HepG2 (cell line): ENCODE measurements at regions not wholly inside any gene's neighbourhood (a gene's known extent, or its start where the extent isn't known, plus 50 kb on each side); places are given as distances from the start of the nearest gene placed in this dataset.

ENCODE experiments used
- AKAP8 ChIP-seq: sonication (generic); formaldehyde crosslinking; IDR thresholded peaks from 2 replicates; pipeline ENCODE4 v1.5.1; 2020; ENCODE audit warnings: mild to moderate bottlenecking, missing genetic modification reagents
- FOXP1 ChIP-seq, 2 experiments: fragments of 450-650 bp in 1 of 2; IDR thresholded peaks; 2 replicates each; pipeline ENCODE4 v1.6.1; 2017 to 2018; ENCODE audit warnings: antibody characterized with exemption in 1 of 2
- MXD4 ChIP-seq: IDR thresholded peaks from 2 replicates; pipeline ENCODE4 v1.6.1; 2016; ENCODE audit warnings: mild to moderate bottlenecking, missing biosample characterization, missing genetic modification reagents
- POLR2A ChIP-seq, 2 experiments: IDR thresholded peaks; 2 replicates each; pipeline ENCODE4 v1.6.1; 2011; ENCODE audit warnings: low read depth in 2 of 2, low read length in 2 of 2, mild to moderate bottlenecking in 1 of 2, moderate library complexity in 1 of 2; ENCODE audit not compliant: insufficient read depth in 1 of 2
- ZNF710 ChIP-seq: sonication (generic); formaldehyde crosslinking; IDR thresholded peaks from 2 replicates; pipeline ENCODE4 v1.5.0; 2020; ENCODE audit warnings: mild to moderate bottlenecking, missing genetic modification reagents, borderline replicate concordance
- TF ChIP-seq, protein P1 (sequence below): sonication (generic); formaldehyde crosslinking; IDR thresholded peaks from 2 replicates; pipeline ENCODE4 v1.5.0; 2020; ENCODE audit warnings: mild to moderate bottlenecking, missing genetic modification reagents, moderate library complexity
- TF ChIP-seq, protein P2 (sequence below): sonication (generic); formaldehyde crosslinking; IDR thresholded peaks from 2 replicates; pipeline ENCODE4 v1.5.1; 2020; ENCODE audit warnings: mild to moderate bottlenecking, missing genetic modification reagents, moderate library complexity
- TF ChIP-seq, protein P3 (sequence below): sonication (generic); formaldehyde crosslinking; IDR thresholded peaks from 2 replicates; pipeline ENCODE4 v1.9.0; 2022; ENCODE audit warnings: low read depth, missing genetic modification reagents
- TF ChIP-seq, protein P4 (sequence below), 2 experiments: IDR thresholded peaks; 2 replicates each; pipeline ENCODE4 v1.6.1; 2011 to 2012; ENCODE audit warnings: low read length in 2 of 2, borderline replicate concordance in 1 of 2, low read depth in 1 of 2, mild to moderate bottlenecking in 1 of 2, moderate library complexity in 1 of 2

DNA sequence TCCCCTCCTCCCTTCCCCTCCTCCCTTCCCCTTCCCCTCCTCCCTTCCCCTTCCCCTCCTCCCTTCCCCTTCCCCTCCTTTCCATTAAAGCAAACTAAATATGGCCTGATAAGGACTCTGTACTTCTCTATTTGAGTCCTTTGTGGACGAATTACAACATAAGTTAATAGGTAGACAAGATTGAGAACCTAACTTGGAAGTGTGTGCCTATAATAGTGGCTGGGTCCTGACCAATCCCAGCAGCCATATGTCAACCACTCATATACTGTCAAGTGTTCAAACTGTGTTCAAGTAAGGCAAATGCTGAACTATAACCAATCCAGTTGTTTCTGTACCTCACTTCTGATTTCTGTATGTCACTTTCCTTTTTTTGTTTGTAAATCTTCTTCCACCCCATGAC lies 97.1 kb upstream of the RBMS1 start:
- TF ChIP-seq POLR2A (IDR thresholded peaks at IDR 0.05; ENCODE audit: insufficient read depth in 1 of 2, low read depth in 2 of 2, low read length in 2 of 2) (no peak), AKAP8 (CRISPR knock-in tag) (no peak), FOXP1 (IDR thresholded peaks at IDR 0.05) (no peak), FOXP1 (CRISPR knock-in tag; IDR thresholded peaks at IDR 0.05) (no peak), ZNF710 (no peak), MXD4 (CRISPR knock-in tag) (no peak)
- TF ChIP-seq, protein P1, sequence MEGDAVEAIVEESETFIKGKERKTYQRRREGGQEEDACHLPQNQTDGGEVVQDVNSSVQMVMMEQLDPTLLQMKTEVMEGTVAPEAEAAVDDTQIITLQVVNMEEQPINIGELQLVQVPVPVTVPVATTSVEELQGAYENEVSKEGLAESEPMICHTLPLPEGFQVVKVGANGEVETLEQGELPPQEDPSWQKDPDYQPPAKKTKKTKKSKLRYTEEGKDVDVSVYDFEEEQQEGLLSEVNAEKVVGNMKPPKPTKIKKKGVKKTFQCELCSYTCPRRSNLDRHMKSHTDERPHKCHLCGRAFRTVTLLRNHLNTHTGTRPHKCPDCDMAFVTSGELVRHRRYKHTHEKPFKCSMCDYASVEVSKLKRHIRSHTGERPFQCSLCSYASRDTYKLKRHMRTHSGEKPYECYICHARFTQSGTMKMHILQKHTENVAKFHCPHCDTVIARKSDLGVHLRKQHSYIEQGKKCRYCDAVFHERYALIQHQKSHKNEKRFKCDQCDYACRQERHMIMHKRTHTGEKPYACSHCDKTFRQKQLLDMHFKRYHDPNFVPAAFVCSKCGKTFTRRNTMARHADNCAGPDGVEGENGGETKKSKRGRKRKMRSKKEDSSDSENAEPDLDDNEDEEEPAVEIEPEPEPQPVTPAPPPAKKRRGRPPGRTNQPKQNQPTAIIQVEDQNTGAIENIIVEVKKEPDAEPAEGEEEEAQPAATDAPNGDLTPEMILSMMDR (CRISPR knock-in tag), result no peak
- TF ChIP-seq, protein P2, sequence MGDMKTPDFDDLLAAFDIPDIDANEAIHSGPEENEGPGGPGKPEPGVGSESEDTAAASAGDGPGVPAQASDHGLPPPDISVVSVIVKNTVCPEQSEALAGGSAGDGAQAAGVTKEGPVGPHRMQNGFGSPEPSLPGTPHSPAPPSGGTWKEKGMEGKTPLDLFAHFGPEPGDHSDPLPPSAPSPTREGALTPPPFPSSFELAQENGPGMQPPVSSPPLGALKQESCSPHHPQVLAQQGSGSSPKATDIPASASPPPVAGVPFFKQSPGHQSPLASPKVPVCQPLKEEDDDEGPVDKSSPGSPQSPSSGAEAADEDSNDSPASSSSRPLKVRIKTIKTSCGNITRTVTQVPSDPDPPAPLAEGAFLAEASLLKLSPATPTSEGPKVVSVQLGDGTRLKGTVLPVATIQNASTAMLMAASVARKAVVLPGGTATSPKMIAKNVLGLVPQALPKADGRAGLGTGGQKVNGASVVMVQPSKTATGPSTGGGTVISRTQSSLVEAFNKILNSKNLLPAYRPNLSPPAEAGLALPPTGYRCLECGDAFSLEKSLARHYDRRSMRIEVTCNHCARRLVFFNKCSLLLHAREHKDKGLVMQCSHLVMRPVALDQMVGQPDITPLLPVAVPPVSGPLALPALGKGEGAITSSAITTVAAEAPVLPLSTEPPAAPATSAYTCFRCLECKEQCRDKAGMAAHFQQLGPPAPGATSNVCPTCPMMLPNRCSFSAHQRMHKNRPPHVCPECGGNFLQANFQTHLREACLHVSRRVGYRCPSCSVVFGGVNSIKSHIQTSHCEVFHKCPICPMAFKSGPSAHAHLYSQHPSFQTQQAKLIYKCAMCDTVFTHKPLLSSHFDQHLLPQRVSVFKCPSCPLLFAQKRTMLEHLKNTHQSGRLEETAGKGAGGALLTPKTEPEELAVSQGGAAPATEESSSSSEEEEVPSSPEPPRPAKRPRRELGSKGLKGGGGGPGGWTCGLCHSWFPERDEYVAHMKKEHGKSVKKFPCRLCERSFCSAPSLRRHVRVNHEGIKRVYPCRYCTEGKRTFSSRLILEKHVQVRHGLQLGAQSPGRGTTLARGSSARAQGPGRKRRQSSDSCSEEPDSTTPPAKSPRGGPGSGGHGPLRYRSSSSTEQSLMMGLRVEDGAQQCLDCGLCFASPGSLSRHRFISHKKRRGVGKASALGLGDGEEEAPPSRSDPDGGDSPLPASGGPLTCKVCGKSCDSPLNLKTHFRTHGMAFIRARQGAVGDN, result no peak
- TF ChIP-seq, protein P3, sequence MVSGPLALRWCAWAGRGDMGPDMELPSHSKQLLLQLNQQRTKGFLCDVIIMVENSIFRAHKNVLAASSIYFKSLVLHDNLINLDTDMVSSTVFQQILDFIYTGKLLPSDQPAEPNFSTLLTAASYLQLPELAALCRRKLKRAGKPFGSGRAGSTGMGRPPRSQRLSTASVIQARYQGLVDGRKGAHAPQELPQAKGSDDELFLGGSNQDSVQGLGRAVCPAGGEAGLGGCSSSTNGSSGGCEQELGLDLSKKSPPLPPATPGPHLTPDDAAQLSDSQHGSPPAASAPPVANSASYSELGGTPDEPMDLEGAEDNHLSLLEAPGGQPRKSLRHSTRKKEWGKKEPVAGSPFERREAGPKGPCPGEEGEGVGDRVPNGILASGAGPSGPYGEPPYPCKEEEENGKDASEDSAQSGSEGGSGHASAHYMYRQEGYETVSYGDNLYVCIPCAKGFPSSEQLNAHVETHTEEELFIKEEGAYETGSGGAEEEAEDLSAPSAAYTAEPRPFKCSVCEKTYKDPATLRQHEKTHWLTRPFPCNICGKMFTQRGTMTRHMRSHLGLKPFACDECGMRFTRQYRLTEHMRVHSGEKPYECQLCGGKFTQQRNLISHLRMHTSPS (CRISPR knock-in tag), result no peak
- TF ChIP-seq, protein P4, sequence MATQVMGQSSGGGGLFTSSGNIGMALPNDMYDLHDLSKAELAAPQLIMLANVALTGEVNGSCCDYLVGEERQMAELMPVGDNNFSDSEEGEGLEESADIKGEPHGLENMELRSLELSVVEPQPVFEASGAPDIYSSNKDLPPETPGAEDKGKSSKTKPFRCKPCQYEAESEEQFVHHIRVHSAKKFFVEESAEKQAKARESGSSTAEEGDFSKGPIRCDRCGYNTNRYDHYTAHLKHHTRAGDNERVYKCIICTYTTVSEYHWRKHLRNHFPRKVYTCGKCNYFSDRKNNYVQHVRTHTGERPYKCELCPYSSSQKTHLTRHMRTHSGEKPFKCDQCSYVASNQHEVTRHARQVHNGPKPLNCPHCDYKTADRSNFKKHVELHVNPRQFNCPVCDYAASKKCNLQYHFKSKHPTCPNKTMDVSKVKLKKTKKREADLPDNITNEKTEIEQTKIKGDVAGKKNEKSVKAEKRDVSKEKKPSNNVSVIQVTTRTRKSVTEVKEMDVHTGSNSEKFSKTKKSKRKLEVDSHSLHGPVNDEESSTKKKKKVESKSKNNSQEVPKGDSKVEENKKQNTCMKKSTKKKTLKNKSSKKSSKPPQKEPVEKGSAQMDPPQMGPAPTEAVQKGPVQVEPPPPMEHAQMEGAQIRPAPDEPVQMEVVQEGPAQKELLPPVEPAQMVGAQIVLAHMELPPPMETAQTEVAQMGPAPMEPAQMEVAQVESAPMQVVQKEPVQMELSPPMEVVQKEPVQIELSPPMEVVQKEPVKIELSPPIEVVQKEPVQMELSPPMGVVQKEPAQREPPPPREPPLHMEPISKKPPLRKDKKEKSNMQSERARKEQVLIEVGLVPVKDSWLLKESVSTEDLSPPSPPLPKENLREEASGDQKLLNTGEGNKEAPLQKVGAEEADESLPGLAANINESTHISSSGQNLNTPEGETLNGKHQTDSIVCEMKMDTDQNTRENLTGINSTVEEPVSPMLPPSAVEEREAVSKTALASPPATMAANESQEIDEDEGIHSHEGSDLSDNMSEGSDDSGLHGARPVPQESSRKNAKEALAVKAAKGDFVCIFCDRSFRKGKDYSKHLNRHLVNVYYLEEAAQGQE (IDR thresholded peaks at IDR 0.05; ENCODE audit: borderline replicate concordance in 1 of 2, low read depth in 1 of 2, low read length in 2 of 2), result no peak
